Activated CD8-positive, alpha-beta T cell treated with anti-CD3 and anti-CD28 coated beads for 36 hours (primary cell): ENCODE measurements at regions not wholly inside any gene's neighbourhood (a gene's known extent, or its start where the extent isn't known, plus 50 kb on each side); places are given as distances from the start of the nearest gene placed in this dataset.
A peak's percentile ranks its signal among the peaks of the same experiment; 100 is the strongest.

Experiments used
- ATAC-seq: fragments of 200-7000 bp; cut with Tn5 transposase; one replicate; pipeline ENCODE4 v1.10.0; 2021; ENCODE audit warnings: mild to moderate bottlenecking, moderate library complexity
- CTCF ChIA-PET: fragments of 350-600 bp; sonication (Branson Sonifier 250); formaldehyde crosslinking; loops from one replicate; lab custom pipeline; 2021; ENCODE audit warnings: antibody characterized with exemption; lab: Charles Lee
- POLR2A ChIA-PET: fragments of 350-600 bp; sonication (Branson Sonifier 250); formaldehyde crosslinking; loops from one replicate; lab custom pipeline; 2021; ENCODE audit warnings: antibody characterized with exemption; lab: Charles Lee
- DNase-seq: peaks from one replicate; pipeline ENCODE4 v3.0.0-alpha.2; 2020
- H3K27ac Mint-ChIP-seq: one replicate; pipeline ENCODE4 v1.8.0; 2021; ENCODE audit warnings: mild to moderate bottlenecking, mixed read lengths
- H3K27me3 Mint-ChIP-seq: one replicate; pipeline ENCODE4 v1.8.0; 2021; ENCODE audit warnings: mixed read lengths
- H3K36me3 Mint-ChIP-seq: one replicate; pipeline ENCODE4 v1.8.0; 2021; ENCODE audit warnings: low read depth, mixed read lengths
- H3K4me1 Mint-ChIP-seq: one replicate; pipeline ENCODE4 v1.8.0; 2021; ENCODE audit warnings: low read depth, mixed read lengths
- H3K4me3 Mint-ChIP-seq: one replicate; pipeline ENCODE4 v1.8.0; 2021; ENCODE audit warnings: mild to moderate bottlenecking, moderate library complexity, mixed read lengths
- H3K9me3 Mint-ChIP-seq: one replicate; pipeline ENCODE4 v1.8.0; 2021; ENCODE audit warnings: mixed read lengths
- intact Hi-C: fragments of 100-400 bp; cut with micrococcal nuclease; formaldehyde crosslinking; loops from one replicate; pipeline ENCODE4 v1.10.0; 2022
- TF ChIP-seq, protein P1 (sequence below): fragments of 200-600 bp; IDR thresholded peaks from one replicate; pipeline ENCODE4 v1.8.0; 2022; ENCODE audit warnings: antibody characterized with exemption, mild to moderate bottlenecking

DNA sequence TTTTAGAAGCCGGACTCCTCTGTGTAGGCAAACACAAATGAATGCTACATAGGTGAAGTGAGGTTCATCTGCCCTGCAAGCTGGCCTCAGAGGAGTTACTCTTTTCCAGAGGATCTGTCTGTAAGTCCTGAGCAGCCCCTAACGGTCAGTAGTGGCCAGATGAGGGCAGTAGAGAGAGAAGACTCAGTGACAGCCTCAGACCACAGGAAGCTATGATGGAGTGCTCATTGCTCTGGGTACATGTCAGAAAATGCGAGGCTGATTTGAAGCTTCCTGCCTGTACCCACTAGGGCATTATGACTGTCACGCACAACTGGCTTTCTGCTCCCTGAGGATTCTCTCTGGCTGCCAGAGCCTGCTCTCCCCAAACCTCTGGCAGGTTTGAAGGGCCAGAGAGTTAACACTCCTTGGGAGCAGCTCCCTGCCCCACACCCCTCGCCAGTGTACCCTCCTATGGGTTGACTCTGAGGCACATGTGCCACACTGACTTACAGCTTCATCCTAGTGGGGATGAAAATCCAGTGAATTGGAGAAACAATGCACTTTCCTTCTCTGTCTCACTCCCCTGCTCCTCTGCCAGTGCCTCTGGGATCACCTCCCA is 141.5 kb downstream of the GABRG2 start:
- peaks cover 3% of the 10 kb centered on the region for H3K9me3 Mint-ChIP-seq
- H3K36me3 Mint-ChIP-seq, result no peaks in the 10 kb centered on the region
- H3K4me3 Mint-ChIP-seq, result no peak overlapping the region
- peak; percentile 36 for DNase-seq
- no peak overlapping the region for H3K27ac Mint-ChIP-seq
- intact Hi-C loops, result no loop called here
- ChIA-PET CTCF (no interaction called here), POLR2A (no interaction called here)
- ATAC-seq, result peak; percentile 55
- H3K27me3 Mint-ChIP-seq, result no peaks in the 10 kb centered on the region
- H3K4me1 Mint-ChIP-seq, result no peaks in the 10 kb centered on the region
- TF ChIP-seq, protein P1, sequence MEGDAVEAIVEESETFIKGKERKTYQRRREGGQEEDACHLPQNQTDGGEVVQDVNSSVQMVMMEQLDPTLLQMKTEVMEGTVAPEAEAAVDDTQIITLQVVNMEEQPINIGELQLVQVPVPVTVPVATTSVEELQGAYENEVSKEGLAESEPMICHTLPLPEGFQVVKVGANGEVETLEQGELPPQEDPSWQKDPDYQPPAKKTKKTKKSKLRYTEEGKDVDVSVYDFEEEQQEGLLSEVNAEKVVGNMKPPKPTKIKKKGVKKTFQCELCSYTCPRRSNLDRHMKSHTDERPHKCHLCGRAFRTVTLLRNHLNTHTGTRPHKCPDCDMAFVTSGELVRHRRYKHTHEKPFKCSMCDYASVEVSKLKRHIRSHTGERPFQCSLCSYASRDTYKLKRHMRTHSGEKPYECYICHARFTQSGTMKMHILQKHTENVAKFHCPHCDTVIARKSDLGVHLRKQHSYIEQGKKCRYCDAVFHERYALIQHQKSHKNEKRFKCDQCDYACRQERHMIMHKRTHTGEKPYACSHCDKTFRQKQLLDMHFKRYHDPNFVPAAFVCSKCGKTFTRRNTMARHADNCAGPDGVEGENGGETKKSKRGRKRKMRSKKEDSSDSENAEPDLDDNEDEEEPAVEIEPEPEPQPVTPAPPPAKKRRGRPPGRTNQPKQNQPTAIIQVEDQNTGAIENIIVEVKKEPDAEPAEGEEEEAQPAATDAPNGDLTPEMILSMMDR, result no peak

DNA sequence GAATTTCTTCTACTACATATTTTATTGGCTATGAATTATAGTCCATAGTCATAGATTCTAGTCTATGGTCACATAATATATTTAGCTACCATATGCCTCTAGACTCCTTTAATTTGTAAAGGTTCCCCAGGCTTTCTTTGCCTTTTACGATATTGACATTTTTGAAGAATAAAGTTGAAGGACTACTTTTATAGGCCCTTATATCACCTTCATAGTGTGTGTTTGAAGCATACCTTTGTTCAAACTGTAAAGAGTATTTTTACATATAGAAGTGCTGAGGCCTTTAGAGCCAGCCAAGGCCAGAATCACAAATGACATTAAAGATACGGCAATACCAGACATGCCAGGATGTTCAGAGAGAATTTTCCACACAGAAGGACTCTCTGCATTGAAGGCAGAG is 147.0 kb downstream of the GABRG2 start:
- H3K4me3 Mint-ChIP-seq, result no peak overlapping the region
- intact Hi-C loops, result no loop called here
- ChIA-PET CTCF (no interaction called here), POLR2A (no interaction called here)
- no peak overlapping the region for H3K27ac Mint-ChIP-seq
- H3K36me3 Mint-ChIP-seq, result no peaks in the 10 kb centered on the region
- no peak for ATAC-seq
- TF ChIP-seq, protein P1, result no peak
- peaks cover 2% of the 10 kb centered on the region for H3K9me3 Mint-ChIP-seq
- no peaks in the 10 kb centered on the region for H3K27me3 Mint-ChIP-seq
- DNase-seq, result no peak
- no peaks in the 10 kb centered on the region for H3K4me1 Mint-ChIP-seq

- no peaks in the 10 kb centered on the region for H3K36me3 Mint-ChIP-seq
- DNase-seq (no peak), ATAC-seq (no peak)
- ChIA-PET CTCF (no interaction called here), POLR2A (no interaction called here)
- no peaks in the 10 kb centered on the region for H3K27me3 Mint-ChIP-seq
- peaks cover 5% of the 10 kb centered on the region for H3K9me3 Mint-ChIP-seq
- TF ChIP-seq, protein P1, result no peak
- H3K27ac Mint-ChIP-seq, result no peak overlapping the region
- intact Hi-C loops, result no loop called here
- H3K4me1 Mint-ChIP-seq, result no peaks in the 10 kb centered on the region
- no peak overlapping the region for H3K4me3 Mint-ChIP-seq
Observed at GRCh38 chr5:162217037-162217436, 149.5 kb downstream of the GABRG2 start.

DNA sequence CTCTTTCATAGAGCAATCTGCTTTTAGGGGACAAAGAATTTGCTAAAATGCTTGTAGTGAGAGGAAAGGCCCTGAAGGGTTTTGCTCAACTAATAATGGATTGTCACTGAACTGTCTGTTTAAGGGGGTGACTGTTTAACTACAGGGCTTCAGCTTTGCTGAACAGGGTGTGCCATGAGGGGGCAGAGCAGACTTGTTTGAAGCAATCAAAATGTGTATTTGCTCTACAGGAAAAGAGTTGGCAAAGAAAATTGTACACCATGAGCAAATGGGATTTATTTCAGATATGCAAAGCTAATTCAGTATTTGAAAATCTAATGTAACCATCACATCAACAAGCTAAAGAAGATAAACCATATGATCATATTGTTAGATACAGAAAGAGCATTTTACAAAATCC is 154.3 kb downstream of the GABRG2 start:
- Mint-ChIP-seq H3K4me1 (no peaks in the 10 kb centered on the region), H3K27me3 (no peaks in the 10 kb centered on the region), H3K36me3 (no peaks in the 10 kb centered on the region), H3K4me3 (no peak overlapping the region), H3K9me3 (peaks cover 6% of the 10 kb centered on the region), H3K27ac (no peak overlapping the region)
- DNase-seq, result no peak
- intact Hi-C loops, result no loop called here
- CTCF ChIA-PET, result no interaction called here
- ATAC-seq, result no peak
- TF ChIP-seq, protein P1, result no peak
- POLR2A ChIA-PET, result no interaction called here

GRCh38 chr5:162227075-162227474 is 159.5 kb downstream of the GABRG2 start:
- TF ChIP-seq, protein P1, result no peak
- DNase-seq (no peak), ATAC-seq (no peak)
- ChIA-PET CTCF (no interaction called here), POLR2A (no interaction called here)
- H3K9me3 Mint-ChIP-seq, result peaks cover 6% of the 10 kb centered on the region
- no peaks in the 10 kb centered on the region for H3K4me1 Mint-ChIP-seq
- no peaks in the 10 kb centered on the region for H3K36me3 Mint-ChIP-seq
- H3K4me3 Mint-ChIP-seq, result no peak overlapping the region
- intact Hi-C loops, result no loop called here
- H3K27ac Mint-ChIP-seq, result no peak overlapping the region
- H3K27me3 Mint-ChIP-seq, result no peaks in the 10 kb centered on the region
